GM21825 (cell line): ENCODE measurements at regions not wholly inside any gene's neighbourhood (a gene's known extent, or its start where the extent isn't known, plus 50 kb on each side); places are given as distances from the start of the nearest gene placed in this dataset.

Experiments used
- ATAC-seq: cut with Tn5 transposase; IDR thresholded peaks from one replicate; pipeline ENCODE4 v1.9.1; 2021; ENCODE audit warnings: mild to moderate bottlenecking, moderate library complexity; ENCODE audit not compliant: unreplicated experiment

- ATAC-seq = peak; percentile 38
Measured at GRCh38 chr14:32254952-32255679, 52.0 kb upstream of the RNU6-8 start.

DNA sequence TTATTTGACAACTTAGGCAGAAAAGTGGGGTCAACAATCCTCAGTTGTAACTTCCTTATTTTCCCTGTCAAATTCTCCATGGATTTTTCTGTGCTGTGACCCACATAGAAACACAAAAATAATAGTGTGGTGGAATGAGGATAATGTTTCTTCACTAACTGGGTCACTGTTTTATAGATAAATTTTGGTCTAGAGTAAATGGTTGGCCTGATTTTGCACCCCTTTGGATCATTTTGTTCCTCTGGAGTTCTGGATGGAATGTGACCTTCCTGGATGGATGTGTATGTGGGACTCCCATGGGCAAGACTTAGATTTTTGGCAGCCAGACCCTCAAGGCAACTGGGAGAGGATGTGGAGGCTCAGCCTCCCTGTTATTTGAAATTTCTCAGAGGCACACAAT, 52.7 kb upstream of the RNU6-8 start:
- no peak for ATAC-seq

- no peak for ATAC-seq
Measured at GRCh38 chr14:32256576-32256975, 53.5 kb upstream of the RNU6-8 start.

DNA sequence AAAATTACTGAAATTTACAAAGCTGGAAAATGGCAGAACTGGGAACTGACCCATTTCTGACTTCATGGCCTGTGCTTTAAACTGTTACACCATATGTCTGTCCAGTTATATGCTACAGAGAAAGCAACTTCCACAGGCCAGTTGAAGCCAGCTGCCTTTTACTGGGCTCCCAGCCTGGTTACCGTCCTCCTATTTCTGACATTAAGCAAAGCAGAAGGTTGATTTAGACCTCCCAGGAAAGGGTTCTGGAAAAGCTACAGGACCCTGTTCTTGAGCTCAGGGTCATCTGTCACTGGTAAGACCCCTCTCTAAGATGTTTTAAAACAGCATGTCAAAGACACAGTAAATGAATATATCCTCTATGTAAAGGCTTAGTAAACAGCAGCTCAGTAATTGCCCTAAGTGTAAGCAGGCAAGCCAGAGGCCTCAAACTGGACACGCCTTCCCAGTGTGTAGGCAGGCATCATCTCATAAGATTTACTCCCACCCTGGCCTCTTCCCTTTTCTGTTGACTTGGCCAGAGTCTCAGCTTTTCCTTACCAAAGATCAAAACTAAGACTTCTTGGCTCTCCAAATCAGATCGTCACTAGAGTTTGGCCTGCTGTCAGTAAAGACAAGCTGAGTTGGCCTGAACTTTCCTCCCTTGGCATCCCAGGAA, 55.4 kb upstream of the RNU6-8 start:
- no peak for ATAC-seq

DNA sequence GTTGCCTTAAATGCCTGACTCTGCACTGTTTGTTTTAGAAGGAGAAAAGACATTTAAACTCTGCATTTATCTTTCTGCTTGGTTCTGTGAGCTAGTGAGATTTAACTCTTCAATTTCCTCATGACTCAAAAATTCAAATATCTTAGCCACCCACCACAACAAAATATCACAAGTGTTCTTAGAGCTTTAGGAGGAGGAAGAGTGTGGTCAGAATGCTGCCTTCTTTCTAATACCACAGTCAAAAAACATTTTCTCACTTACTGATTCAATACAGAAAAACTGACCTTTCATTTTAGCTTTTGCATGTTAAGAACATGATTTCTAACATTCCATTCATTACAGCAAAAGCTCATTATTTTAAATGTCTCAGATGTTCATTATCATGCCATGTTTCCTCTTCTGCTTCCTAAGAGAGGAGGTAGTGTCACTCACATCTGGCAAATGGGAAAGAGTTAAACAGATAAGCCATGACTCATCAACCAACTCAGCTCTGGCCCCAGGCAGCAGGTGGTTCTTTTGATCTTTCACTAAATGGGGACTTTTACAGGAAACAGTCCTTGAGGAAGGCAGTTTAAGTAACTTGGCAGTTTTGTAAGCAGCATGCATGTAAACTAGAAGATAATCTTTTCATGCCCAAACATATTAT, 56.4 kb upstream of the RNU6-8 start:
- peak; percentile 90 for ATAC-seq

DNA sequence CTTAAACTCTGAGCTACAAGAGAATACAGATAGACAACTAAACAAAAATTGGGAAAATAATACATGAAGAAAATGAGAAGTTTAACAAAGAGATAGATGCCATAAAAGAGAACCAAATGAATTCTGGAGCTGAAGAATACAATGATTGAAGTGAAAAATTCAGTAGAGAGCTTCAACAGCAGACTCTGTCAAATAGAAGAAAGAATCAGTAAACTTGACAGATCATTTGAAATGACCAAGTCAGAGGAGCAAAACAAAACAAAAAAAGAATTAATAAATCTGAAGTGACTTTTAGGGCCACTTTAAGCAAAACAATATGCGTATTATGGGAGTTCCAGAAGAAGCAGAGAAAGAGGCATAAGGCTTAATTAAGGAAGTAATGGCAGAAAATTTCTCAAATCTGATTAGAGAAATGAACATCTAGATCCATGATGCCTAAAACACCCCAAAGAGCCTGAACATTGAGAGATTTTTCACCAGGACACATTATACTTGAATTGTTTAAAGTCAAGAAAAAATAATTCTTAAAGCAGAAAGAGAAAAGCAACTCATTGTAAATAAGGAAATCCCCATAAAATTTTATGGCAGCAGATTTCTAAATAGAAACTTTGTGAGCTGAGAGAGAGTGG, 61.0 kb upstream of the RNU6-8 start:
- ATAC-seq = no peak

DNA sequence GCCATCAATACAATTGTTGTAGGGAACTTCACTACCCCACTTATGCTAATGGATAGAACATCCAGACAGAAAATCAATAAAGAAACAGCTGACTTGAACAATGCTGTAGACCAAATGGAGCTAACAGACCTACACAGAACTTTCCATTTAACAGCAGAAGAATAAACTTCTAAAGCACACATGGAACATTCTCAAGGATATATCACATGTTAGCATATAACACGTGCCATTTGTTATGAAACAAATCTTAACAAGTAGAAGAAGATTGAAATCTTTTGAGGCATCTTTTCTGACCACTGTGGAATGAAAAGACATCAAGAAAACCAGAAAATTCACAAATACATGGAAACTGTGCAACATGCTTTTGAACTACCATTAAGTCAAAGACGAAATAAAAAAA, 62.5 kb upstream of the RNU6-8 start:
- ATAC-seq = no peak

DNA sequence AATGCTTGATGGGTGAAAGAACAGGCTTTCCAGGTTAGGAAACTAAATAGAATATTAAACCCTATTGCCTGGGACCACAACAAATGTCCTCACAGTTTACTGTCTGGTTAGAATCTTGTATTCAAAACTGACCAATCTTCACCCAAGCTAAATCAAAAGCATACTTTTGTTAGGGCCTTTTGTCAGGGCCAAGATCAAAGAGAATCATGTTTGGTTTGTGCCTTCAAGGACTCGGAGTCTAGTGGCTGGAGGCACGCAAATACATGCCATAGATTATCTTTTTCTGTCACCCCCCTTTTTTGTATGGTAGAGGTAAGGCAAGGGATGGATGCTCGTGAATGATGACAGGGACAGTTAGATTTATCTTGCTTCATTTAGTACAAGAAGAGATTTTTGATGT, 51.1 kb upstream of the AKAP6 start:
- no peak for ATAC-seq
